OCI-LY7 (cell line): ENCODE measurements at regions not wholly inside any gene's neighbourhood (a gene's known extent, or its start where the extent isn't known, plus 50 kb on each side); places are given as distances from the start of the nearest gene placed in this dataset.

Experiments used
- EZH2phosphoT487 ChIP-seq: fragments of 200-600 bp; sonication (generic); IDR thresholded peaks from 2 replicates; pipeline ENCODE4 v1.6.1; 2018; ENCODE audit warnings: low read depth, borderline replicate concordance, mild to moderate bottlenecking, mixed run types, antibody characterized with exemption, low read length, moderate library complexity, mixed read lengths
- TF ChIP-seq, protein P1 (sequence below): fragments of 200-600 bp; sonication (generic); conservative IDR thresholded peaks from 2 replicates; pipeline ENCODE4 v1.5.1; 2014; ENCODE audit warnings: mild to moderate bottlenecking, antibody characterized with exemption, low read length, moderate library complexity, mixed read lengths

DNA sequence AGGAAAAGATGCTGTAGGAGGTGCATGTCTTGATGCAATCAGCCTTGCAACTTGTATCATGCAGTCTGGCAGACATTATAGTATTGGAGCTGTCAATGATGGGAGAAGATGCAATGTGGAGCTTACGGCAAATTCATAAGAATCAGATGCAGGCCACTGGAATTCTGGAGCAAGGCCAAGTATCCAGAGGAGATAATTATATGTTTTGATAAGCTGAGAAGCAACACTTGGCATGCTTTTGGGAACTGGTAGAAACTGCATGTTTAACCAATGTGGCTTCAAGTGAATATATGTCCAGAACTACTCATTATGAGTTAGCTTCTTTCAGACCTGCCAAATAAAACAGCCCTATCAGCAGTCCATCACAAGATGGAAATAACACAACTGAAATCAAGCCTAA, 249.1 kb upstream of the PPFIA2 start:
- TF ChIP-seq, protein P1, sequence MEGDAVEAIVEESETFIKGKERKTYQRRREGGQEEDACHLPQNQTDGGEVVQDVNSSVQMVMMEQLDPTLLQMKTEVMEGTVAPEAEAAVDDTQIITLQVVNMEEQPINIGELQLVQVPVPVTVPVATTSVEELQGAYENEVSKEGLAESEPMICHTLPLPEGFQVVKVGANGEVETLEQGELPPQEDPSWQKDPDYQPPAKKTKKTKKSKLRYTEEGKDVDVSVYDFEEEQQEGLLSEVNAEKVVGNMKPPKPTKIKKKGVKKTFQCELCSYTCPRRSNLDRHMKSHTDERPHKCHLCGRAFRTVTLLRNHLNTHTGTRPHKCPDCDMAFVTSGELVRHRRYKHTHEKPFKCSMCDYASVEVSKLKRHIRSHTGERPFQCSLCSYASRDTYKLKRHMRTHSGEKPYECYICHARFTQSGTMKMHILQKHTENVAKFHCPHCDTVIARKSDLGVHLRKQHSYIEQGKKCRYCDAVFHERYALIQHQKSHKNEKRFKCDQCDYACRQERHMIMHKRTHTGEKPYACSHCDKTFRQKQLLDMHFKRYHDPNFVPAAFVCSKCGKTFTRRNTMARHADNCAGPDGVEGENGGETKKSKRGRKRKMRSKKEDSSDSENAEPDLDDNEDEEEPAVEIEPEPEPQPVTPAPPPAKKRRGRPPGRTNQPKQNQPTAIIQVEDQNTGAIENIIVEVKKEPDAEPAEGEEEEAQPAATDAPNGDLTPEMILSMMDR, result no peak
- TF ChIP-seq EZH2phosphoT487, result no peak
